Neural cell (in vitro differentiated cells): ENCODE measurements at regions not wholly inside any gene's neighbourhood (a gene's known extent, or its start where the extent isn't known, plus 50 kb on each side); places are given as distances from the start of the nearest gene placed in this dataset.

Experiments used
- H2AFZ ChIP-seq: fragments of 200-600, 300-800 bp; sonication (generic), shearing (Covaris generic); 2 replicates; pipeline ENCODE4 v1.6.0; 2014; ENCODE audit warnings: low read depth, mild to moderate bottlenecking, antibody characterized with exemption, low read length, moderate library complexity
- H3F3A ChIP-seq: fragments of 200-600 bp; shearing (Covaris generic); 2 replicates; pipeline ENCODE4 v1.6.1; 2016; ENCODE audit warnings: mild to moderate bottlenecking, moderate library complexity, mixed read lengths, antibody characterized with exemption, low read length; ENCODE audit not compliant: insufficient read depth, poor library complexity, severe bottlenecking
- H3K27ac ChIP-seq: fragments of 200-600, 300-800 bp; sonication (generic), shearing (Covaris generic); 2 replicates; pipeline ENCODE4 v1.5.1; 2014; ENCODE audit warnings: mild to moderate bottlenecking, low read length, moderate library complexity
- H3K27me3 ChIP-seq: fragments of 300-800, 200-600 bp; sonication (generic), shearing (Covaris generic); 2 replicates; pipeline ENCODE4 v1.6.0; 2014; ENCODE audit warnings: mild to moderate bottlenecking, low read depth, low read length, moderate library complexity; ENCODE audit not compliant: insufficient read depth
- H3K36me3 ChIP-seq: fragments of 300-800, 200-600 bp; sonication (generic), shearing (Covaris generic); 2 replicates; pipeline ENCODE4 v1.5.1; 2014; ENCODE audit warnings: mild to moderate bottlenecking, antibody characterized with exemption, low read length, moderate library complexity; ENCODE audit not compliant: insufficient read depth
- H3K4me2 ChIP-seq: fragments of 300-800, 200-600 bp; sonication (generic), shearing (Covaris generic); 2 replicates; pipeline ENCODE4 v1.6.0; 2014; ENCODE audit warnings: mild to moderate bottlenecking, low read length
- H3K4me3 ChIP-seq: fragments of 300-800, 200-600 bp; sonication (generic), shearing (Covaris generic); 2 replicates; pipeline ENCODE4 v1.5.1; 2014; ENCODE audit warnings: mild to moderate bottlenecking, low read length, moderate library complexity
- H3K79me2 ChIP-seq: fragments of 200-600 bp; shearing (Covaris generic); replicated peaks from 2 replicates; pipeline ENCODE4 v1.6.0; 2014; ENCODE audit warnings: mild to moderate bottlenecking, low read length, moderate library complexity; ENCODE audit not compliant: insufficient read depth
- H3K9ac ChIP-seq: fragments of 300-800, 200-600 bp; sonication (generic), shearing (Covaris generic); 2 replicates; pipeline ENCODE4 v1.6.1; 2016; ENCODE audit warnings: mild to moderate bottlenecking, low read length, mixed read lengths
- H3K9me2 ChIP-seq: fragments of 200-600 bp; shearing (Covaris generic); 2 replicates; pipeline ENCODE4 v1.6.1; 2016; ENCODE audit warnings: mild to moderate bottlenecking, low read length, mixed read lengths; ENCODE audit not compliant: insufficient read depth
- H3K9me3 ChIP-seq: fragments of 200-600, 300-800 bp; sonication (generic), shearing (Covaris generic); 2 replicates; pipeline ENCODE4 v1.6.1; 2016; ENCODE audit warnings: mild to moderate bottlenecking, mixed run types, low read length, moderate library complexity, mixed read lengths
- H4K20me1 ChIP-seq: fragments of 200-600 bp; shearing (Covaris generic); 2 replicates; pipeline ENCODE4 v1.6.1; 2016; ENCODE audit warnings: mild to moderate bottlenecking, mixed run types; ENCODE audit not compliant: insufficient read depth
- EP300 ChIP-seq: fragments of 450-650 bp; conservative IDR thresholded peaks from 2 replicates; pipeline ENCODE4 v1.6.1; 2014; ENCODE audit warnings: antibody characterized with exemption, mild to moderate bottlenecking, moderate library complexity; ENCODE audit not compliant: poor library complexity, severe bottlenecking
- EZH2 ChIP-seq: fragments of 200-600, 300-800 bp; shearing (Covaris generic), sonication (generic); IDR thresholded peaks from 2 replicates; pipeline ENCODE4 v1.6.1; 2014; ENCODE audit warnings: antibody characterized with exemption, low read length, borderline replicate concordance, mild to moderate bottlenecking; ENCODE audit not compliant: insufficient read depth, poor library complexity, severe bottlenecking
- MXI1 ChIP-seq: fragments of 450-650 bp; conservative IDR thresholded peaks from 2 replicates; pipeline ENCODE4 v1.6.1; 2014; ENCODE audit warnings: antibody characterized with exemption, mild to moderate bottlenecking; ENCODE audit not compliant: poor library complexity, severe bottlenecking
- POLR2AphosphoS5 ChIP-seq: IDR thresholded peaks from 2 replicates; pipeline ENCODE4 v1.6.1; 2012
- RAD21 ChIP-seq: fragments of 450-650 bp; conservative IDR thresholded peaks from 2 replicates; pipeline ENCODE4 v1.6.1; 2014; ENCODE audit warnings: antibody characterized with exemption, mild to moderate bottlenecking, moderate library complexity
- REST ChIP-seq: IDR thresholded peaks from 2 replicates; pipeline ENCODE4 v1.6.1; 2012; ENCODE audit warnings: borderline replicate concordance
- SMC3 ChIP-seq: fragments of 450-650 bp; conservative IDR thresholded peaks from 2 replicates; pipeline ENCODE4 v1.6.1; 2014; ENCODE audit warnings: antibody characterized with exemption, mild to moderate bottlenecking, moderate library complexity; ENCODE audit not compliant: poor library complexity
- TAF1 ChIP-seq: IDR thresholded peaks from 2 replicates; pipeline ENCODE4 v1.6.1; 2012; ENCODE audit warnings: low read depth
- TF ChIP-seq, protein P1 (sequence below): fragments of 450-650 bp; IDR thresholded peaks from 2 replicates; pipeline ENCODE4 v1.5.1; 2014; ENCODE audit warnings: antibody characterized with exemption, mild to moderate bottlenecking, moderate library complexity; ENCODE audit not compliant: poor library complexity, severe bottlenecking

DNA sequence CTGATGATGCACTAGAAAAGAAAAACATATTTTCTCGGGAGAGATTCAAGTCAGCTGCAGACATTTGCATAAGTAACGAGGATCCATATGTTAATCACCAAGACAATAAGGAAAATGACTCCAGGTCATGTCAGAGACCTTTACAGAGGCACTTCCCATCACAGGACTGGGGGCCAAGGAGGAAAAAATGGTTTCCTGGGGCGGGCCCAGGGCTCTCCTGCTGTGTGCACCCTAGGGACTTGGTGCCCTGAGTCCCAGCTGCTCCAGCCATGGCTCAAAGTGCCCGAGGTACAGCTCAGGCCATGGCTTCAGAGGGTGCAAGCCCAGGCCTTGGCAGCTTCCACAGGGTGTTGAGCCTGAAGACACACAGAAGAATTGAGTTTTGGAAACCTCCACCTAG, 415.4 kb upstream of the FRG1 start:
- Histone ChIP-seq H4K20me1 (no peaks in the 10 kb centered on the region), H3K36me3 (no peaks in the 10 kb centered on the region), H3K9me3 (no peaks in the 10 kb centered on the region), H3K9me2 (no peaks in the 10 kb centered on the region), H3F3A (no peaks in the 10 kb centered on the region), H3K9ac (no peak overlapping the region), H3K79me2 (no peaks in the 10 kb centered on the region), H3K27me3 (no peaks in the 10 kb centered on the region), H3K4me2 (no peak overlapping the region), H3K4me3 (no peak overlapping the region), H2AFZ (no peak overlapping the region), H3K27ac (no peak overlapping the region)
- TF ChIP-seq RAD21 = no peak
- no peak for TF ChIP-seq MXI1
- no peak for TF ChIP-seq REST
- no peak for TF ChIP-seq SMC3
- TF ChIP-seq EP300 = no peak

DNA sequence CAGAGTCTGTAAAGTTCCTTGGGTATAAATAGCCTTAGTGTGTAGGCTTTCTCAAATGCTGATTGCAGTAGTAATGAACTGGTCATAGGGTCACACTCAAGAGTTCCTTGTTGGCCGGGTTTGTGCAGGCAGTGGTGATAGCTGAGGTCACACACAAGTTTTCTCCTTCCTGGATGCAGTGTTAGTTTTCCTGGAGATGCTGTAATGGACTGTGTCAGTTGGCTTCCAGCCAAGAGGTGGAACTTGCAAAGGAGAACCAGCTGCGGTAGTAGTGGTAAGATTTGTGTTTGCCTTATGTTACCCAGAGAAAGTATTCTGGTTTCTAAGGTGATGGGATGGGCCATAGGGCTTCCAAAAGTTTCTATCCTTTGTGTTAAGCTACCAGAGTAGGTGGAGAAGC, 409.8 kb upstream of the FRG1 start:
- Histone ChIP-seq H3K79me2 (no peaks in the 10 kb centered on the region), H3K36me3 (no peaks in the 10 kb centered on the region), H3K4me2 (no peak overlapping the region), H3K9me3 (no peaks in the 10 kb centered on the region), H4K20me1 (no peaks in the 10 kb centered on the region), H3K27ac (no peak overlapping the region), H3F3A (no peaks in the 10 kb centered on the region), H3K9ac (no peak overlapping the region), H3K4me3 (no peak overlapping the region), H3K9me2 (no peaks in the 10 kb centered on the region), H3K27me3 (no peaks in the 10 kb centered on the region), H2AFZ (no peak overlapping the region)
- no peak for TF ChIP-seq SMC3
- TF ChIP-seq RAD21 = no peak
- no peak for TF ChIP-seq MXI1
- no peak for TF ChIP-seq REST
- no peak for TF ChIP-seq TAF1
- TF ChIP-seq, protein P1, sequence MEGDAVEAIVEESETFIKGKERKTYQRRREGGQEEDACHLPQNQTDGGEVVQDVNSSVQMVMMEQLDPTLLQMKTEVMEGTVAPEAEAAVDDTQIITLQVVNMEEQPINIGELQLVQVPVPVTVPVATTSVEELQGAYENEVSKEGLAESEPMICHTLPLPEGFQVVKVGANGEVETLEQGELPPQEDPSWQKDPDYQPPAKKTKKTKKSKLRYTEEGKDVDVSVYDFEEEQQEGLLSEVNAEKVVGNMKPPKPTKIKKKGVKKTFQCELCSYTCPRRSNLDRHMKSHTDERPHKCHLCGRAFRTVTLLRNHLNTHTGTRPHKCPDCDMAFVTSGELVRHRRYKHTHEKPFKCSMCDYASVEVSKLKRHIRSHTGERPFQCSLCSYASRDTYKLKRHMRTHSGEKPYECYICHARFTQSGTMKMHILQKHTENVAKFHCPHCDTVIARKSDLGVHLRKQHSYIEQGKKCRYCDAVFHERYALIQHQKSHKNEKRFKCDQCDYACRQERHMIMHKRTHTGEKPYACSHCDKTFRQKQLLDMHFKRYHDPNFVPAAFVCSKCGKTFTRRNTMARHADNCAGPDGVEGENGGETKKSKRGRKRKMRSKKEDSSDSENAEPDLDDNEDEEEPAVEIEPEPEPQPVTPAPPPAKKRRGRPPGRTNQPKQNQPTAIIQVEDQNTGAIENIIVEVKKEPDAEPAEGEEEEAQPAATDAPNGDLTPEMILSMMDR = no peak
- TF ChIP-seq EZH2 = no peak
- no peak for TF ChIP-seq EP300
- TF ChIP-seq POLR2AphosphoS5 = no peak
